OCI-LY1 (cell line): ENCODE measurements at regions not wholly inside any gene's neighbourhood (a gene's known extent, or its start where the extent isn't known, plus 50 kb on each side); places are given as distances from the start of the nearest gene placed in this dataset.

Experiments used
- EZH2 ChIP-seq: fragments of 200-600 bp; sonication (generic), shearing (Covaris generic); IDR thresholded peaks from 2 replicates; pipeline ENCODE4 v1.8.0; 2017; ENCODE audit warnings: borderline replicate concordance, mixed run types, mild to moderate bottlenecking, antibody characterized with exemption, low read length, moderate library complexity, mixed read lengths
- TF ChIP-seq, protein P1 (sequence below): fragments of 200-600 bp; sonication (generic), shearing (Covaris generic); IDR thresholded peaks from 2 replicates; pipeline ENCODE4 v1.5.1; 2017; ENCODE audit warnings: mild to moderate bottlenecking, antibody characterized with exemption, low read length, moderate library complexity, mixed read lengths

DNA sequence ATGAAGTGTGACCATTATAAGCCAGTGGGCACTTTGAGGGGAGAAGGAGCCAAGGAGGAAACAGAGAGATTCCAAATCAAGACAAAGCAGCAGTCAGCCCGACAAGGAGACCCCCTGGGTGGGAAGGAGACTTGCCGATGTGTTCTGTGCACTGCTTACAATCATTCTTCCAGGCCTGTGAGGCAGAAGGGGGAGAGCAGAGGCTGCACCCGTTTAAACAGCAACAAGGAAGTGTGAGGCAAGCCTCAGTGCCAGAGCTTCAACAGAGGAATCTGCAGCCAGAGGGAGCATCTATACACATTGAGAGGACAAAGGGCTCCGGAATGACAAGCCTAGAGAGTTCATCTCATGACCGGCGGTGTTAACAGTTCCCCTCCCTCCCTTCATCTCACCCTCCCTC, 121.1 kb downstream of the NXPE2 start:
- TF ChIP-seq, protein P1, sequence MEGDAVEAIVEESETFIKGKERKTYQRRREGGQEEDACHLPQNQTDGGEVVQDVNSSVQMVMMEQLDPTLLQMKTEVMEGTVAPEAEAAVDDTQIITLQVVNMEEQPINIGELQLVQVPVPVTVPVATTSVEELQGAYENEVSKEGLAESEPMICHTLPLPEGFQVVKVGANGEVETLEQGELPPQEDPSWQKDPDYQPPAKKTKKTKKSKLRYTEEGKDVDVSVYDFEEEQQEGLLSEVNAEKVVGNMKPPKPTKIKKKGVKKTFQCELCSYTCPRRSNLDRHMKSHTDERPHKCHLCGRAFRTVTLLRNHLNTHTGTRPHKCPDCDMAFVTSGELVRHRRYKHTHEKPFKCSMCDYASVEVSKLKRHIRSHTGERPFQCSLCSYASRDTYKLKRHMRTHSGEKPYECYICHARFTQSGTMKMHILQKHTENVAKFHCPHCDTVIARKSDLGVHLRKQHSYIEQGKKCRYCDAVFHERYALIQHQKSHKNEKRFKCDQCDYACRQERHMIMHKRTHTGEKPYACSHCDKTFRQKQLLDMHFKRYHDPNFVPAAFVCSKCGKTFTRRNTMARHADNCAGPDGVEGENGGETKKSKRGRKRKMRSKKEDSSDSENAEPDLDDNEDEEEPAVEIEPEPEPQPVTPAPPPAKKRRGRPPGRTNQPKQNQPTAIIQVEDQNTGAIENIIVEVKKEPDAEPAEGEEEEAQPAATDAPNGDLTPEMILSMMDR, result no peak
- TF ChIP-seq EZH2, result no peak
